Mesendoderm (in vitro differentiated cells): ENCODE measurements at regions not wholly inside any gene's neighbourhood (a gene's known extent, or its start where the extent isn't known, plus 50 kb on each side); places are given as distances from the start of the nearest gene placed in this dataset.

Source experiments
- DNase-seq: peaks from one replicate; pipeline ENCODE4 v3.0.0; 2013
- H2AK5ac ChIP-seq: 2 replicates; pipeline ENCODE4 v1.6.1; 2013; ENCODE audit warnings: low read length, inconsistent platforms
- H2BK120ac ChIP-seq: 2 replicates; pipeline ENCODE4 v1.6.1; 2013; ENCODE audit warnings: low read depth, mild to moderate bottlenecking, low read length, moderate library complexity, mixed read lengths
- H2BK15ac ChIP-seq: replicated peaks from 2 replicates; pipeline ENCODE4 v1.6.1; 2013; ENCODE audit warnings: low read depth, mild to moderate bottlenecking, moderate library complexity
- H2BK5ac ChIP-seq: 2 replicates; pipeline ENCODE4 v1.6.1; 2013; ENCODE audit warnings: low read length, inconsistent platforms
- H3K18ac ChIP-seq: 2 replicates; pipeline ENCODE4 v1.6.1; 2013; ENCODE audit warnings: mild to moderate bottlenecking, low read length, mixed read lengths
- H3K23ac ChIP-seq: one replicate; pipeline ENCODE4 v1.6.1; 2013; ENCODE audit warnings: low read length
- H3K27ac ChIP-seq: 2 replicates; pipeline ENCODE4 v1.5.1; 2013; ENCODE audit warnings: low read depth, mild to moderate bottlenecking, inconsistent platforms, low read length, moderate library complexity
- H3K27me3 ChIP-seq: 2 replicates; pipeline ENCODE4 v1.6.1; 2013; ENCODE audit warnings: low read length, control low read depth, mild to moderate bottlenecking, inconsistent platforms; ENCODE audit not compliant: insufficient read depth, poor library complexity
- H3K36me3 ChIP-seq: 2 replicates; pipeline ENCODE4 v1.6.1; 2013; ENCODE audit warnings: low read length, inconsistent platforms; ENCODE audit not compliant: control insufficient read depth, insufficient read depth
- H3K4ac ChIP-seq: one replicate; pipeline ENCODE4 v1.6.1; 2013; ENCODE audit warnings: low read depth, mild to moderate bottlenecking, low read length, moderate library complexity
- H3K4me1 ChIP-seq: 2 replicates; pipeline ENCODE4 v1.6.1; 2013; ENCODE audit warnings: low read depth, low read length, inconsistent platforms; ENCODE audit not compliant: control insufficient read depth
- H3K4me2 ChIP-seq: 2 replicates; pipeline ENCODE4 v1.6.1; 2013; ENCODE audit warnings: low read length
- H3K4me3 ChIP-seq: 2 replicates; pipeline ENCODE4 v1.5.1; 2013; ENCODE audit warnings: mild to moderate bottlenecking, low read length
- H3K56ac ChIP-seq: one replicate; pipeline ENCODE4 v1.6.1; 2013; ENCODE audit warnings: low read length
- H3K79me1 ChIP-seq: 2 replicates; pipeline ENCODE4 v1.6.1; 2013; ENCODE audit warnings: low read length, inconsistent platforms
- H3K79me2 ChIP-seq: 2 replicates; pipeline ENCODE4 v1.6.1; 2013; ENCODE audit warnings: mild to moderate bottlenecking, low read length; ENCODE audit not compliant: control insufficient read depth, insufficient read depth
- H3K9ac ChIP-seq: 2 replicates; pipeline ENCODE4 v1.6.1; 2013; ENCODE audit warnings: low read length, inconsistent platforms
- H4K5ac ChIP-seq: one replicate; pipeline ENCODE4 v1.6.1; 2013; ENCODE audit warnings: low read length
- H4K8ac ChIP-seq: one replicate; pipeline ENCODE4 v1.6.1; 2013; ENCODE audit warnings: low read depth, mild to moderate bottlenecking, control low read depth, low read length, moderate library complexity
- WGBS: extraction: QIAGEN DNeasy Blood & Tissue Kit; methylation state at CpG from one replicate; pipeline ENCODE4 v1.1.7; 2013; ENCODE audit warnings: low lambda C conversion rate, missing lambda C conversion rate; ENCODE audit not compliant: insufficient coverage; ENCODE audit errors: extremely low coverage; 5-methylcytosine and 5-hydroxymethylcytosine counted together

GRCh38 chr3:55203006-55203405, 275.1 kb upstream of the LRTM1 start:
- Histone ChIP-seq H3K27me3 (no peaks in the 10 kb centered on the region), H2BK5ac (no peak overlapping the region), H3K56ac (no peak overlapping the region), H4K5ac (no peak overlapping the region), H3K36me3 (no peaks in the 10 kb centered on the region), H3K79me1 (no peaks in the 10 kb centered on the region), H3K9ac (no peak overlapping the region), H3K4me1 (no peaks in the 10 kb centered on the region), H2BK15ac (no peak overlapping the region), H3K18ac (no peak overlapping the region), H3K4ac (no peak overlapping the region), H2BK120ac (no peak overlapping the region), H3K27ac (no peak overlapping the region), H3K4me3 (no peak overlapping the region), H3K4me2 (no peak overlapping the region), H3K23ac (no peak overlapping the region), H3K79me2 (no peaks in the 10 kb centered on the region), H2AK5ac (no peak overlapping the region), H4K8ac (no peak overlapping the region)
- WGBS: no CpG with 5 or more reads among the region's 4 CpGs
- peak; percentile 44 for DNase-seq

GRCh38 chr3:55202326-55202725, 274.5 kb upstream of the LRTM1 start:
- H3K4me2 ChIP-seq: no peak overlapping the region
- no peak overlapping the region for H3K23ac ChIP-seq
- no peak overlapping the region for H4K8ac ChIP-seq
- H3K18ac ChIP-seq: no peak overlapping the region
- no peaks in the 10 kb centered on the region for H3K36me3 ChIP-seq
- no peak overlapping the region for H2BK120ac ChIP-seq
- no peaks in the 10 kb centered on the region for H3K4me1 ChIP-seq
- no peak for DNase-seq
- no peak overlapping the region for H3K56ac ChIP-seq
- no peak overlapping the region for H4K5ac ChIP-seq
- no peaks in the 10 kb centered on the region for H3K27me3 ChIP-seq
- no peak overlapping the region for H2BK15ac ChIP-seq
- H3K9ac ChIP-seq: no peak overlapping the region
- H3K79me2 ChIP-seq: no peaks in the 10 kb centered on the region
- H2BK5ac ChIP-seq: no peak overlapping the region
- no peak overlapping the region for H2AK5ac ChIP-seq
- no peaks in the 10 kb centered on the region for H3K79me1 ChIP-seq
- H3K4ac ChIP-seq: no peak overlapping the region
- H3K27ac ChIP-seq: no peak overlapping the region
- no peak overlapping the region for H3K4me3 ChIP-seq
- whole genome bisulfite sequencing: no CpG with 5 or more reads among the region's 2 CpGs

DNA sequence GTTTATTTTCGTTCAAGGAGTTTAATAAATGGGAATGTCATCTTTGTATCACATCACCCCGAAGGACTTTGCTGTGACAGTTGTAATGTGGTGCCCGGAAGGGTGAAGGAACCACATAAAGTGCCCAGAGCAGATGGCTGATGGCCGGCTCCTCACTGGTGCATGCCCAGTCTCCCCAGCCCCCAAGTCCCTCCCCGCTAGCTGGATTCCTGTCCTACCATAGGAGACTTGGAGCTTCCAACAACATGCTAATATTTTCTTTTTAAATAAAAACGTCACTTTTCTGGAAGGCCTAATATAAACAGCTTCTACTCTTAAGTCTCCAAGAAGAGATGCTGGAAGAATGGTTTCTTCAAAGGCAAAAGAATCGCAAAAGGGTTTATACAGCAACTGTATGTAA, 273.9 kb upstream of the LRTM1 start:
- DNase-seq: no peak
- H3K23ac ChIP-seq: no peak overlapping the region
- no peaks in the 10 kb centered on the region for H3K36me3 ChIP-seq
- H3K79me2 ChIP-seq: no peaks in the 10 kb centered on the region
- no peak overlapping the region for H3K18ac ChIP-seq
- no peaks in the 10 kb centered on the region for H3K4me1 ChIP-seq
- no peak overlapping the region for H3K4ac ChIP-seq
- no peak overlapping the region for H2BK5ac ChIP-seq
- H2AK5ac ChIP-seq: no peak overlapping the region
- H3K27ac ChIP-seq: no peak overlapping the region
- H3K4me3 ChIP-seq: no peak overlapping the region
- no peak overlapping the region for H2BK120ac ChIP-seq
- WGBS: no CpG with 5 or more reads among the region's 7 CpGs
- H3K4me2 ChIP-seq: no peak overlapping the region
- no peak overlapping the region for H3K56ac ChIP-seq
- no peak overlapping the region for H4K8ac ChIP-seq
- H3K79me1 ChIP-seq: no peaks in the 10 kb centered on the region
- no peak overlapping the region for H2BK15ac ChIP-seq
- H3K27me3 ChIP-seq: no peaks in the 10 kb centered on the region
- no peak overlapping the region for H3K9ac ChIP-seq
- no peak overlapping the region for H4K5ac ChIP-seq

DNA sequence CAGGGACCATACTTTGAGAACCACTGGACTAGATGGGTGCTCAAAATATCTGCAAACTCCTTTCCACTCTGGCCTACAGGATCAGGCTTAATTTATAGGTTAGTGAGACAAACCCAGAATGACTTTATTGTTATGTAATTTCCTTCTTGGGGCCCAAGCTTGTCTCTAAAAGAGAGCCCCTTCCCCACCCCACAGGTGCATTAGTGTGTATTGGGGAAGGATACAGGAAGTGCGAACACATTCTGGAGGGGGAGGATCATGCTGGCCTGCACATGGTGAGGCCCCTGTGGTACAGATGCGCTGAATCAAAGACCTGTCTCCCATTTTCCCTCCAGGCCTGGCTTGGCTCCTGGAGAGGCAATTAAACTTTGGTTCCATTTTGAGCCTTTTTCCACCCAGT, 273.0 kb upstream of the LRTM1 start:
- no peak overlapping the region for H3K23ac ChIP-seq
- no peak overlapping the region for H3K56ac ChIP-seq
- no peaks in the 10 kb centered on the region for H3K27me3 ChIP-seq
- H3K79me2 ChIP-seq: no peaks in the 10 kb centered on the region
- no peak overlapping the region for H2BK15ac ChIP-seq
- H3K27ac ChIP-seq: no peak overlapping the region
- H2AK5ac ChIP-seq: no peak overlapping the region
- no peaks in the 10 kb centered on the region for H3K4me1 ChIP-seq
- H2BK5ac ChIP-seq: no peak overlapping the region
- no peak overlapping the region for H3K9ac ChIP-seq
- no peak overlapping the region for H3K4ac ChIP-seq
- H3K4me3 ChIP-seq: no peak overlapping the region
- DNase-seq: no peak
- no peak overlapping the region for H4K5ac ChIP-seq
- H3K36me3 ChIP-seq: no peaks in the 10 kb centered on the region
- H3K4me2 ChIP-seq: no peak overlapping the region
- no peak overlapping the region for H3K18ac ChIP-seq
- no CpG with 5 or more reads among the region's 2 CpGs for WGBS
- H4K8ac ChIP-seq: no peak overlapping the region
- H2BK120ac ChIP-seq: no peak overlapping the region
- H3K79me1 ChIP-seq: no peaks in the 10 kb centered on the region

DNA sequence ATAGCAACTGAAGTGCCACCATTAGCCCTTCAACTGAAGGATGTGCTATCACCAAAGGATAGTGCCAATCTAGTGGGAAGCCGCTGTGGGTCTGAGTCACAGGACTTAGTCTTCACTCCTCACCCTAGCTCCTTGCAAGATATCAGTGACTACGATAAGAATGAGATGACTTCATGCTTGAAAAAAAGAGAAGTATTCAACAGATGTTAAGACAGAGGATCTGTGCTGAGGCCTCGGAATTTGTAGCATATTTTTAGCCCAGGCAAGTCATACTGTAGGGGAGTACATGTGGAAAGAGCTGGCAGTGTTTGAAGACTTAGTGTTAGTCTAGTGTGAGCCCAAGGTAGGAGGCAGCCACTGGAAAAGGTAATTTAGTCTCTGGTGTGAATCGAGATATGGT, 270.7 kb upstream of the LRTM1 start:
- Histone ChIP-seq H3K79me2 (no peaks in the 10 kb centered on the region), H3K18ac (no peak overlapping the region), H3K4me3 (no peak overlapping the region), H4K5ac (no peak overlapping the region), H3K4ac (no peak overlapping the region), H3K9ac (no peak overlapping the region), H3K23ac (no peak overlapping the region), H2BK15ac (no peak overlapping the region), H3K79me1 (no peaks in the 10 kb centered on the region), H2BK5ac (no peak overlapping the region), H3K36me3 (no peaks in the 10 kb centered on the region), H3K56ac (no peak overlapping the region), H3K4me2 (no peak overlapping the region), H3K27ac (no peak overlapping the region), H2BK120ac (no peak overlapping the region), H4K8ac (no peak overlapping the region), H2AK5ac (no peak overlapping the region), H3K4me1 (no peaks in the 10 kb centered on the region), H3K27me3 (no peaks in the 10 kb centered on the region)
- WGBS: no CpG with 5 or more reads among the region's 4 CpGs
- DNase-seq: peak; percentile 28

DNA sequence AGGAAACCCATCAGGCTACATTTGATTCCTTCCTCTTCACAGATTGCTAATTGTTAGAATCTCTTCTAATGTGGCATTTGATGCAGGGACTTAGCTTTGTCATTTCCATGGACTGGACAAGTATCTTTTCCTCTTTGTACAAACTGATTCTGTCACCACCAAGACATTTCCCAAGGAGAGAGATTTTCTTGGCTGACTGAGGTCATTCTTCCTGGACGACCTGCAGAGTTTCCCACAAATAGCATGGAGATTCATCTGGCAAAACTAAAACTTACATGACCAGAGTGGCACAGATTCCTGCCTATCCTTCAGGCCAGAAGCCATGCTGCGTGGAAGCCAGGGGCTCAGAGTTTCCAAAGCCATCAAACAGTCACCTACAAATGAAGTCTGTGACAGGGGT, 269.2 kb upstream of the LRTM1 start:
- Histone ChIP-seq H4K8ac (no peak overlapping the region), H2AK5ac (no peak overlapping the region), H3K23ac (no peak overlapping the region), H3K9ac (no peak overlapping the region), H3K4ac (no peak overlapping the region), H3K27me3 (no peaks in the 10 kb centered on the region), H3K36me3 (no peaks in the 10 kb centered on the region), H2BK15ac (no peak overlapping the region), H2BK120ac (no peak overlapping the region), H3K4me2 (no peak overlapping the region), H3K18ac (no peak overlapping the region), H3K79me2 (no peaks in the 10 kb centered on the region), H2BK5ac (no peak overlapping the region), H3K56ac (no peak overlapping the region), H3K27ac (no peak overlapping the region), H4K5ac (no peak overlapping the region), H3K4me1 (no peaks in the 10 kb centered on the region), H3K79me1 (no peaks in the 10 kb centered on the region), H3K4me3 (no peak overlapping the region)
- no peak for DNase-seq
- no CpG with 5 or more reads among the region's 2 CpGs for WGBS
